ENCODE measurements at regions not wholly inside any gene's neighbourhood (a gene's known extent, or its start where the extent isn't known, plus 50 kb on each side); places are given as distances from the start of the nearest gene placed in this dataset.

DNA sequence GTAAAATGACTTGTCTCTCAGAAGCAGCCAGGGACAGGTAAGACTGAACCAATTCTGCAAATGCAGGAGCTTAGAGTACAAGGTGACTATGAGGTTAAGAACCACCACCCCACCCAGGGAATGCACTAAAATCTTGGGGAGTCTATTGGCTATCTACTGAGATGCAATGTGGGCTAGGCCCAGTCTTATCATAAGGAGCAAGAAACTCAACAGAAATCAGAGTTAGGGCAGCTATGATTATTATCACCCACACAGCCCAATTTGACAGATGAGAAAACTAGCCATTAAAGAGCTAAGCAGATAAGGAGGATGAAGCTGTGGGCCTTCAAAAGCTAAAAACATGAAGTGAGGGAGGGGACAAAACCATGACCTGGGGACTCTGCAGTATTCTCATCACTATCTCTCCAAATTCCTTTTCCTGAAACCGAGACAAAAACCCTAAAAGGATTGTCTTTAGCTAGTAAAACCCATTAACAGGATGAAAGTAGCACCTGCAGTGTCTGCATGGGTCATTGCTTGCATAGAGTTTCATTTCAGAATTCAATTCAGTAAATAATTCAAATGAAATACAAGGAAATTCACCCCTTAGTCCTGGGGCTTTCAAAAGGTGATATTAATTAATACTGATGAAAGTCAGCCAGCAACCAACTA lies 68.8 kb upstream of the USP47 start:
- ATAC-seq (no peak), DNase-seq (no peak)
- Histone ChIP-seq H3K27me3 (ENCODE audit: low read length) (peaks cover 34% of the 10 kb centered on the region), H3K9me3 (ENCODE audit: low read length) (no peaks in the 10 kb centered on the region), H3K36me3 (ENCODE audit: low read depth, low read length) (no peaks in the 10 kb centered on the region), H3K4me2 (ENCODE audit: low read length) (no peak overlapping the region), H3K79me2 (ENCODE audit: low read length) (no peaks in the 10 kb centered on the region), H3K9ac (ENCODE audit: low read length) (no peak overlapping the region), H4K20me1 (ENCODE audit: low read length) (no peaks in the 10 kb centered on the region), H3K9me2 (replicated peaks; ENCODE audit: low read length) (no peaks in the 10 kb centered on the region), H3K4me1 (ENCODE audit: insufficient read depth, low read length) (no peaks in the 10 kb centered on the region), H3K4me3 (ENCODE audit: low read length) (no peak overlapping the region), H2AFZ (ENCODE audit: low read length) (no peak overlapping the region), H3K27ac (ENCODE audit: low read length) (no peak overlapping the region), H3F3A (ENCODE audit: low read length, unreplicated experiment) (no peaks in the 10 kb centered on the region)
- CTCF ChIA-PET = no interaction called here
- intact Hi-C loops (cut with micrococcal nuclease) = no loop called here
- TF ChIP-seq, protein P1, sequence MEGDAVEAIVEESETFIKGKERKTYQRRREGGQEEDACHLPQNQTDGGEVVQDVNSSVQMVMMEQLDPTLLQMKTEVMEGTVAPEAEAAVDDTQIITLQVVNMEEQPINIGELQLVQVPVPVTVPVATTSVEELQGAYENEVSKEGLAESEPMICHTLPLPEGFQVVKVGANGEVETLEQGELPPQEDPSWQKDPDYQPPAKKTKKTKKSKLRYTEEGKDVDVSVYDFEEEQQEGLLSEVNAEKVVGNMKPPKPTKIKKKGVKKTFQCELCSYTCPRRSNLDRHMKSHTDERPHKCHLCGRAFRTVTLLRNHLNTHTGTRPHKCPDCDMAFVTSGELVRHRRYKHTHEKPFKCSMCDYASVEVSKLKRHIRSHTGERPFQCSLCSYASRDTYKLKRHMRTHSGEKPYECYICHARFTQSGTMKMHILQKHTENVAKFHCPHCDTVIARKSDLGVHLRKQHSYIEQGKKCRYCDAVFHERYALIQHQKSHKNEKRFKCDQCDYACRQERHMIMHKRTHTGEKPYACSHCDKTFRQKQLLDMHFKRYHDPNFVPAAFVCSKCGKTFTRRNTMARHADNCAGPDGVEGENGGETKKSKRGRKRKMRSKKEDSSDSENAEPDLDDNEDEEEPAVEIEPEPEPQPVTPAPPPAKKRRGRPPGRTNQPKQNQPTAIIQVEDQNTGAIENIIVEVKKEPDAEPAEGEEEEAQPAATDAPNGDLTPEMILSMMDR (conservative IDR thresholded peaks at IDR 0.05; ENCODE audit: low read depth, low read length) = no peak
- TF ChIP-seq EZH2phosphoT487 (IDR thresholded peaks at IDR 0.05; ENCODE audit: borderline replicate concordance, low read length) = no peak
- TF ChIP-seq EZH2 (IDR thresholded peaks at IDR 0.05; ENCODE audit: low read length, unreplicated experiment) = no peak
- BruUV-seq (replicated peaks) = no TSS peak
- POLR2A ChIA-PET (ENCODE audit: unreplicated experiment) = no interaction called here

DNA sequence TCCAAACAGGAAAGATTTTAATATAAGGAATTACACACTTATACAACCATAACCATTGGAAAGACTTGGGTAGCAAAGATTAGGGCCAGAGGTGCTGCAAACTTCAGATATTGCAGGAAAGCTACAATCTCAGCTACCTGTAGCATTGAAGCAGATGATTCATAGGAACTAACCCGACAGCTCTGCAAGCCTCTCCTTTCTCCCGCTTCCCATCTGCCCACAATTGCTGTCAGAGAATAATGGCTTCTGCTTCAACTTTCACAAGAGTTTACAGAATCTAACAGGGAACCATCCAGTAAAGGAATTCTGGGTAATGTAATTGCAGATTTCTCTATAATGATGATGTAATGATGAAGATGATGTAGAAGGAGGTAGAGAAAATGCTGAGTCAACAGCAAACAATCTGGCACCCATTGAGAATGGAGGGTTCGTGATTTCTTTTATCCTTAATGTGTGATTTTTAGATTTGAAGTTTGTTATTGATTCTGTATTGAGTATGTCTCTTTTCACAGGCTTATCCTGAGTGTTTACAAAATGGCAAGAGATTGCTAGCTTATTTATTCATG lies 70.8 kb upstream of the USP47 start:
- no TSS peak for BruUV-seq (replicated peaks)
- H3K27me3 ChIP-seq (ENCODE audit: low read length) = peaks cover 38% of the 10 kb centered on the region
- CTCF ChIA-PET = no interaction called here

DNA sequence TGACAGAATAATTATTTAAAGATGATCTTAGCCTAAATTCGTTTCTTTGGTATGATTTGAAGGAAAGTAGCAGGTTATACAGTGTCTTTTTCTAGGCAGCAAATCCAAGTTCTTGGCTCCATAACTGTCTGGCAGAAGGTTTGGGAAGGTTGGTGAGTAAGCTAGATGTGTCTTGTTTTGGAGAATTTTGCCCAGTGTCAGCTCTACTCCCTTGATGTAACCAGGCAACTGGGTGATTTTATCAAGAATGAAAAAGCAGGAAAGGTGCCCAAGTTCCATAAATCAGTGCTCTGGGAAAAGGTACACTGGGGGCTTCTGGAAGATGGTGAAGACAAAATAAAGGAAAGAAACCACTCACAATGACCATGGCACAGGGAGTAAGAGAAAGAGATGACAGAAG lies 71.5 kb upstream of the USP47 start:
- intact Hi-C loops (cut with micrococcal nuclease) = no loop called here
- no peak for TF ChIP-seq EZH2phosphoT487 (IDR thresholded peaks at IDR 0.05; ENCODE audit: borderline replicate concordance, low read length)
- Histone ChIP-seq H3K36me3 (ENCODE audit: low read depth, low read length) (no peaks in the 10 kb centered on the region), H3K79me2 (ENCODE audit: low read length) (no peaks in the 10 kb centered on the region), H3K4me3 (ENCODE audit: low read length) (no peak overlapping the region), H3K4me2 (ENCODE audit: low read length) (no peak overlapping the region), H3K9ac (ENCODE audit: low read length) (no peak overlapping the region), H3K27ac (ENCODE audit: low read length) (no peak overlapping the region), H3K4me1 (ENCODE audit: insufficient read depth, low read length) (no peaks in the 10 kb centered on the region), H3K27me3 (ENCODE audit: low read length) (peaks cover 31% of the 10 kb centered on the region; the same call in 1 of the 2 replicates), H3K9me3 (ENCODE audit: low read length) (no peaks in the 10 kb centered on the region), H3F3A (ENCODE audit: low read length, unreplicated experiment) (no peaks in the 10 kb centered on the region), H4K20me1 (ENCODE audit: low read length) (no peaks in the 10 kb centered on the region), H3K9me2 (replicated peaks; ENCODE audit: low read length) (no peaks in the 10 kb centered on the region), H2AFZ (ENCODE audit: low read length) (no peak overlapping the region)
- ATAC-seq (no peak), DNase-seq (no peak)
- CTCF ChIA-PET = no interaction called here
- POLR2A ChIA-PET (ENCODE audit: unreplicated experiment) = no interaction called here
- no TSS peak for BruUV-seq (replicated peaks)

More for the DNA sequence above, 70.8 kb upstream of the USP47 start:
- H3K4me3 ChIP-seq (ENCODE audit: low read length) = no peak overlapping the region
- H3K4me2 ChIP-seq (ENCODE audit: low read length) = no peak overlapping the region
- no peaks in the 10 kb centered on the region for H3K9me3 ChIP-seq (ENCODE audit: low read length)
- TF ChIP-seq, protein P1 (conservative IDR thresholded peaks at IDR 0.05; ENCODE audit: low read depth, low read length) = no peak
- no peak for TF ChIP-seq EZH2phosphoT487 (IDR thresholded peaks at IDR 0.05; ENCODE audit: borderline replicate concordance, low read length)
- no peak for TF ChIP-seq EZH2 (IDR thresholded peaks at IDR 0.05; ENCODE audit: low read length, unreplicated experiment)
- no peak for DNase-seq
- POLR2A ChIA-PET (ENCODE audit: unreplicated experiment) = no interaction called here
- no peak overlapping the region for H3K27ac ChIP-seq (ENCODE audit: low read length)
- H3F3A ChIP-seq (ENCODE audit: low read length, unreplicated experiment) = no peaks in the 10 kb centered on the region
- H2AFZ ChIP-seq (ENCODE audit: low read length) = no peak overlapping the region
- intact Hi-C loops (cut with micrococcal nuclease) = no loop called here
- no peak overlapping the region for H3K9ac ChIP-seq (ENCODE audit: low read length)
- H3K4me1 ChIP-seq (ENCODE audit: insufficient read depth, low read length) = no peaks in the 10 kb centered on the region
- H4K20me1 ChIP-seq (ENCODE audit: low read length) = no peaks in the 10 kb centered on the region
- no peaks in the 10 kb centered on the region for H3K36me3 ChIP-seq (ENCODE audit: low read depth, low read length)
- no peaks in the 10 kb centered on the region for H3K9me2 ChIP-seq (replicated peaks; ENCODE audit: low read length)
- no peaks in the 10 kb centered on the region for H3K79me2 ChIP-seq (ENCODE audit: low read length)
- no peak for ATAC-seq
